Effector CD8-positive, alpha-beta T cell (primary cell): ENCODE measurements at regions not wholly inside any gene's neighbourhood (a gene's known extent, or its start where the extent isn't known, plus 50 kb on each side); places are given as distances from the start of the nearest gene placed in this dataset.
"Not testable (repeated sequence)": the region's sequence is repeated elsewhere in the genome, so short reads cannot be mapped to it uniquely, and the experiment has no call there.

Experiments
- DNase-seq: peaks from one replicate; lab custom pipeline; 2025; lab: John Stamatoyannopoulos, UW

- no peak for DNase-seq
Observed at GRCh38 chrY:7415157-7415633, 503.6 kb upstream of the AMELY start.

GRCh38 chrY:7390056-7390455 is 478.5 kb upstream of the AMELY start:
- DNase-seq = no peak

GRCh38 chrY:7382988-7383387 is 471.4 kb upstream of the AMELY start:
- no peak for DNase-seq

GRCh38 chrY:7377091-7377490 is 465.5 kb upstream of the AMELY start:
- DNase-seq = no peak

- DNase-seq = not testable (repeated sequence)
Observed at GRCh38 chrY:7374485-7374884, 462.9 kb upstream of the AMELY start.

GRCh38 chrY:7371953-7372352 is 460.4 kb upstream of the AMELY start:
- not testable (repeated sequence) for DNase-seq

- not testable (repeated sequence) for DNase-seq
Observed at GRCh38 chrY:7371026-7371425, 459.5 kb upstream of the AMELY start.

GRCh38 chrY:7359520-7359919 is 448.0 kb upstream of the AMELY start:
- DNase-seq = no peak

GRCh38 chrY:7358103-7358752 is 446.7 kb upstream of the AMELY start:
- no peak for DNase-seq

GRCh38 chrY:7355891-7356290 is 444.3 kb upstream of the AMELY start:
- DNase-seq = not testable (repeated sequence)

GRCh38 chrY:7344661-7345060 is 433.1 kb upstream of the AMELY start:
- DNase-seq = peak; percentile 40

GRCh38 chrY:7343261-7343660 is 431.7 kb upstream of the AMELY start:
- no peak for DNase-seq

- DNase-seq = not testable (repeated sequence)
Observed at GRCh38 chrY:7342732-7343131, 431.2 kb upstream of the AMELY start.

GRCh38 chrY:7339391-7340087 is 428.0 kb upstream of the AMELY start:
- DNase-seq = no peak

- no peak for DNase-seq
Observed at GRCh38 chrY:7336023-7336873, 424.7 kb upstream of the AMELY start.

- DNase-seq = no peak
Observed at GRCh38 chrY:7334449-7334848, 422.9 kb upstream of the AMELY start.

- peak; percentile 17 for DNase-seq
Observed at GRCh38 chrY:7326296-7327246, 415.0 kb upstream of the AMELY start.

- no peak for DNase-seq
Observed at GRCh38 chrY:7325531-7325930, 414.0 kb upstream of the AMELY start.

- DNase-seq = no peak
Observed at GRCh38 chrY:7320751-7321150, 409.2 kb upstream of the AMELY start.

- DNase-seq = not testable (repeated sequence)
Observed at GRCh38 chrY:7320171-7320570, 408.6 kb upstream of the AMELY start.

GRCh38 chrY:7318122-7318521 is 406.6 kb upstream of the AMELY start:
- DNase-seq = no peak
